SU-DHL-6 (cell line): ENCODE measurements at regions not wholly inside any gene's neighbourhood (a gene's known extent, or its start where the extent isn't known, plus 50 kb on each side); places are given as distances from the start of the nearest gene placed in this dataset.

Experiments
- H2AFZ ChIP-seq: fragments of 200-600 bp; sonication (generic); 2 replicates; pipeline ENCODE4 v1.6.1; 2014; ENCODE audit warnings: low read depth, mild to moderate bottlenecking, moderate library complexity, mixed read lengths, antibody characterized with exemption, low read length; ENCODE audit not compliant: severe bottlenecking
- H3F3A ChIP-seq: fragments of 200-600 bp; shearing (Covaris generic); 2 replicates; pipeline ENCODE4 v1.6.0; 2016; ENCODE audit warnings: antibody characterized with exemption, mild to moderate bottlenecking; ENCODE audit not compliant: insufficient read depth
- H3K27ac ChIP-seq: fragments of 200-600 bp; sonication (generic); 2 replicates; pipeline ENCODE4 v1.5.1; 2016; ENCODE audit warnings: low read depth, mild to moderate bottlenecking, low read length, moderate library complexity, mixed read lengths
- H3K27me3 ChIP-seq: fragments of 200-600 bp; sonication (generic), shearing (Covaris generic); 2 replicates; pipeline ENCODE4 v1.6.0; 2014; ENCODE audit warnings: mild to moderate bottlenecking, low read length
- H3K36me3 ChIP-seq: fragments of 200-600 bp; sonication (generic); 2 replicates; pipeline ENCODE4 v1.6.1; 2014; ENCODE audit warnings: mild to moderate bottlenecking, low read length, mixed read lengths
- H3K4me2 ChIP-seq: fragments of 300-600, 200-600 bp; shearing (Covaris generic), sonication (generic); 2 replicates; pipeline ENCODE4 v1.6.0; 2014; ENCODE audit warnings: low read length, low read depth, mild to moderate bottlenecking; ENCODE audit not compliant: poor library complexity, severe bottlenecking
- H3K4me3 ChIP-seq: fragments of 200-600 bp; sonication (generic); 2 replicates; pipeline ENCODE4 v1.5.1; 2014; ENCODE audit warnings: antibody characterized with exemption, low read length, mild to moderate bottlenecking, mixed read lengths; ENCODE audit not compliant: insufficient read depth, poor library complexity, severe bottlenecking
- H3K79me2 ChIP-seq: fragments of 200-600 bp; sonication (generic); 2 replicates; pipeline ENCODE4 v1.6.1; 2014; ENCODE audit warnings: mild to moderate bottlenecking, low read length, moderate library complexity; ENCODE audit not compliant: insufficient read depth
- H3K9ac ChIP-seq: fragments of 200-600 bp; sonication (generic); 2 replicates; pipeline ENCODE4 v1.7.0; 2014; ENCODE audit warnings: mild to moderate bottlenecking, low read length
- H3K9me2 ChIP-seq: fragments of 200-600 bp; sonication (generic); replicated peaks from 2 replicates; pipeline ENCODE4 v1.6.1; 2014; ENCODE audit warnings: low read length; ENCODE audit not compliant: insufficient read depth
- H3K9me3 ChIP-seq: fragments of 200-600 bp; sonication (generic); 2 replicates; pipeline ENCODE4 v1.6.1; 2014; ENCODE audit warnings: low read length, mixed read lengths; ENCODE audit not compliant: insufficient read depth
- H4K20me1 ChIP-seq: fragments of 200-600 bp; sonication (generic); 2 replicates; pipeline ENCODE4 v1.6.1; 2014; ENCODE audit warnings: low read depth, mild to moderate bottlenecking, antibody characterized with exemption, low read length, moderate library complexity, mixed read lengths
- CTCF ChIP-seq: fragments of 200-600 bp; sonication (generic); IDR thresholded peaks from one replicate; pipeline ENCODE4 v1.5.1; 2017; ENCODE audit warnings: antibody characterized with exemption, mild to moderate bottlenecking, low read length, moderate library complexity; ENCODE audit not compliant: insufficient read depth, poor library complexity, severe bottlenecking
- EZH2phosphoT487 ChIP-seq: fragments of 200-600 bp; sonication (generic), shearing (Covaris generic); conservative IDR thresholded peaks from 2 replicates; pipeline ENCODE4 v1.6.1; 2018; ENCODE audit warnings: mild to moderate bottlenecking, antibody characterized with exemption, low read length, moderate library complexity, mixed read lengths

DNA sequence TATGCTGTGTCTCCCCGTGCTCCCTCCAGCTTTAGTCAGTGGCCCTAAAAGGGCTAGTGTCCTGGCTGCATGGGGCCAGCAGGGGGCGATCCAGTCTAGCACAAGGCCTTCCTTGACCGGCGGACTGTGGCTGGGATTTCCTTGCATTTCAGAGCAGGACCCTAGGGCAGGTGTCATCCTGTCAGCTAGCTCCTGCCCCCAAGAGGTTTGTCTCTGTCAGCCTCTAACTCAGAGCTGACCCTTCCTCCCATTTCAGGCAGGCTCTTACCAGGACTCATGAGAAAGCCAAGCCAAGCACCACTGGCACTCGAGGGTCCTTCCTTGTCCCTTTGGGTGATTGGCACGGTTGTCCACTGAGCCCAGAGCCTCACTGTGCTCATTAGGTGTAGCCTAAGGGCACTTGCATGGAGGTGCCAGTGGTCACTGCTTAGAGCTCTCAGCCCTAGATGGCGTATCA is 140.3 kb downstream of the RPIA start:
- H3K4me3 ChIP-seq, result peak overlapping the region; percentile 16
- no peaks in the 10 kb centered on the region for H3K9me2 ChIP-seq
- H3K9me3 ChIP-seq, result no peaks in the 10 kb centered on the region
- TF ChIP-seq EZH2phosphoT487 (no peak), CTCF (peak; percentile 87)
- peaks cover 44% of the 10 kb centered on the region for H3F3A ChIP-seq
- H4K20me1 ChIP-seq, result no peaks in the 10 kb centered on the region
- H3K36me3 ChIP-seq, result no peaks in the 10 kb centered on the region
- H3K79me2 ChIP-seq, result peaks cover 27% of the 10 kb centered on the region
- H3K9ac ChIP-seq, result peak overlapping the region; percentile 74
- H2AFZ ChIP-seq, result no peak overlapping the region
- peak overlapping the region; percentile 78 for H3K4me2 ChIP-seq
- no peaks in the 10 kb centered on the region for H3K27me3 ChIP-seq
- H3K27ac ChIP-seq, result peak overlapping the region; percentile 100

DNA sequence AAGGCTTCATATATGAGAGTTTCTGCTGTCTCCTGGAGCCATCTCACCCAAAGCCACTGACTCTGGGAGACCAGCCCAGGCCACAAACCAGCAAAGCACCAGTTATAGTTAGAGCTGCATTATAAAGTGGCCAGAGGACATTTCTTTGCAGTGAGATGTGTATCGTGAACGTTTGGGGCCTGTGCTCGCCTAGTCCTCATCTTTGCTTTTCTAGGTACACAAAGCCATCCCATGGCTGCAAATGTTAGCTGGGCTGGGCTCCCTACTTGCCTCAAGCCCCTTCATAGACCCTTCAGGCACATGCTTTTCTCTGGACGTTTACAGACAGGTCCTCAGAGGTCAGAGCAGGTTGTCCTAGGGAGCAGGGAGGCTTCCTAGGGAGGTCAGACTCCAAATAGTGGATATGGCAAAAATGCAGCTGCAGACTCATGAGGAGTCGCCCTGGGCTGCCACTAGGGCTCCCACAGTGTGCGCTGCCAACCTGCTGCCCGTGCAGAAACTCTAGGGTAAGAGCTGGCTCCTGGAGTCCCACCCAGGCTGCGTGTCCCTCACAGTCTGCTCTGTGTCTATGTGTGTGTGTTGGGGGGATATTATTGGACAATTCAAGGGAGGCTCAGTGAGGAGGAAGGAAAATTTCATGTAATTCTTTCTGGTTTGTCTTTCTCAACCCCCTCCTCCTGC is 141.0 kb downstream of the RPIA start:
- peak overlapping the region; percentile 34 for H3K4me3 ChIP-seq
- peak overlapping the region; percentile 100 for H3K27ac ChIP-seq
- H3K27me3 ChIP-seq, result no peaks in the 10 kb centered on the region
- H3K79me2 ChIP-seq, result peaks cover 28% of the 10 kb centered on the region
- H3K9me3 ChIP-seq, result no peaks in the 10 kb centered on the region
- H3K36me3 ChIP-seq, result no peaks in the 10 kb centered on the region
- no peaks in the 10 kb centered on the region for H4K20me1 ChIP-seq
- H2AFZ ChIP-seq, result no peak overlapping the region
- H3K4me2 ChIP-seq, result peak overlapping the region; percentile 78
- H3K9me2 ChIP-seq, result no peaks in the 10 kb centered on the region
- TF ChIP-seq CTCF (peak; percentile 29), EZH2phosphoT487 (no peak)
- H3K9ac ChIP-seq, result peak overlapping the region; percentile 74
- H3F3A ChIP-seq, result peaks cover 51% of the 10 kb centered on the region

- Histone ChIP-seq H3K4me3 (peak overlapping the region; percentile 34), H3K36me3 (no peaks in the 10 kb centered on the region)
These were observed 141.5 kb downstream of the RPIA start for GRCh38 chr2:88832992-88833389.

More at GRCh38 chr2:88832992-88833389, 141.5 kb downstream of the RPIA start:
- Histone ChIP-seq H3K9ac (peak overlapping the region; percentile 74), H3F3A (peaks cover 56% of the 10 kb centered on the region), H3K9me2 (no peaks in the 10 kb centered on the region), H3K4me2 (peak overlapping the region; percentile 78), H3K27ac (peak overlapping the region; percentile 100), H3K27me3 (no peaks in the 10 kb centered on the region), H4K20me1 (no peaks in the 10 kb centered on the region), H2AFZ (no peak overlapping the region), H3K9me3 (no peaks in the 10 kb centered on the region), H3K79me2 (peaks cover 28% of the 10 kb centered on the region)
- TF ChIP-seq CTCF (no peak), EZH2phosphoT487 (no peak)
